Spleen (tissue), 11 donors: ENCODE measurements at regions not wholly inside any gene's neighbourhood (a gene's known extent, or its start where the extent isn't known, plus 50 kb on each side); places are given as distances from the start of the nearest gene placed in this dataset.

Source experiments
- DNase-seq: peaks from one replicate; pipeline ENCODE4 v3.0.0-alpha.2; 2020
- H3K27ac ChIP-seq, 8 donors: fragments of 200-600 bp; sonication (generic) in 7 of 8; 1 replicate in 4 of 8; 2 replicates in 4 of 8; pipeline versions ENCODE4 v1.5.0 to v1.8.0; 2016 to 2021; ENCODE audit warnings: inconsistent platforms in 4 of 8, mild to moderate bottlenecking in 4 of 8, moderate library complexity in 1 of 8
- H3K27me3 ChIP-seq, 7 donors: fragments of 200-600 bp; sonication (generic) in 6 of 7; replicated peaks in 1 of 7; 1 replicate in 4 of 7; 2 replicates in 3 of 7; pipeline versions ENCODE4 v1.5.0 to v1.8.0; 2016 to 2021; ENCODE audit warnings: inconsistent platforms in 3 of 7, mild to moderate bottlenecking in 1 of 7
- H3K36me3 ChIP-seq, 6 donors: fragments of 200-600 bp; sonication (generic) in 5 of 6; 1 replicate in 4 of 6; 2 replicates in 2 of 6; pipeline versions ENCODE4 v1.5.0 to v1.8.0; 2016 to 2021; ENCODE audit warnings: inconsistent platforms in 2 of 6
- H3K4me1 ChIP-seq, 6 donors: fragments of 200-600 bp; sonication (generic) in 5 of 6; 1 replicate in 3 of 6; 2 replicates in 3 of 6; pipeline versions ENCODE4 v1.5.0 to v1.8.0; 2016 to 2021; ENCODE audit warnings: inconsistent platforms in 3 of 6
- H3K4me3 ChIP-seq, 8 donors: fragments of 200-600 bp; sonication (generic) in 7 of 8; 1 replicate in 4 of 8; 2 replicates in 4 of 8; pipeline versions ENCODE4 v1.5.0 to v1.8.0; 2016 to 2021; ENCODE audit warnings: inconsistent platforms in 4 of 8, mild to moderate bottlenecking in 4 of 8, moderate library complexity in 2 of 8
- H3K9me3 ChIP-seq, 8 donors: fragments of 200-600 bp; sonication (generic) in 7 of 8; 1 replicate in 4 of 8; 2 replicates in 4 of 8; pipeline versions ENCODE4 v1.5.0 to v1.8.0; 2016 to 2021; ENCODE audit warnings: inconsistent platforms in 4 of 8
- POLR2A ChIP-seq, 3 donors: fragments of 450-650 bp; IDR thresholded peaks; one replicate each; pipeline ENCODE4 v1.5.1; 2017; ENCODE audit warnings: antibody characterized with exemption in 3 of 3, mild to moderate bottlenecking in 1 of 3
- POLR2AphosphoS5 ChIP-seq, 3 donors: sonication (generic); formaldehyde crosslinking; IDR thresholded peaks; one replicate each; pipeline ENCODE4 v1.5.1; 2017; ENCODE audit warnings: antibody characterized with exemption in 3 of 3
- WGBS, 5 donors: extraction: QIAGEN DNeasy Blood & Tissue Kit in 3 of 5; methylation state at CpG; one replicate each; pipeline versions ENCODE4 v1.1.5 to v1.1.7; 2013 to 2018; 5-methylcytosine and 5-hydroxymethylcytosine counted together
- intact Hi-C: fragments of 100-400 bp; cut with DNase I; formaldehyde crosslinking; loops from one replicate; pipeline ENCODE4 v1.15.0; 2023; ENCODE audit warnings: low total_unique reads
- TF ChIP-seq, protein P1 (sequence below), 11 experiments: fragments of 200-600 bp in 7 of 11; fragments of 450-650 bp in 4 of 11; sonication (generic) in 4 of 11; IDR thresholded peaks in 8 of 11; conservative IDR thresholded peaks in 3 of 11; 1 replicate in 7 of 11; 2 replicates in 4 of 11; pipeline versions ENCODE4 v1.4.0 to v1.8.0; 2016 to 2021; ENCODE audit warnings: antibody characterized with exemption in 11 of 11, inconsistent platforms in 4 of 11, mild to moderate bottlenecking in 1 of 11
- donor health status: healthy with polysubstance abuse.
- donor health status: DM: no; HTN: no; CAD: no; lungs with moderate emphysema.
- donor health status: DM: no; HTN: no; CAD: no.
- donor health status: Bipolar disorder and iron deficiency.
- donor health status: healthy.
- donor health status: DM: no; HTN: no; CAD: no.
- donor health status: DM: yes; HTN: yes; CAD: no.

DNA sequence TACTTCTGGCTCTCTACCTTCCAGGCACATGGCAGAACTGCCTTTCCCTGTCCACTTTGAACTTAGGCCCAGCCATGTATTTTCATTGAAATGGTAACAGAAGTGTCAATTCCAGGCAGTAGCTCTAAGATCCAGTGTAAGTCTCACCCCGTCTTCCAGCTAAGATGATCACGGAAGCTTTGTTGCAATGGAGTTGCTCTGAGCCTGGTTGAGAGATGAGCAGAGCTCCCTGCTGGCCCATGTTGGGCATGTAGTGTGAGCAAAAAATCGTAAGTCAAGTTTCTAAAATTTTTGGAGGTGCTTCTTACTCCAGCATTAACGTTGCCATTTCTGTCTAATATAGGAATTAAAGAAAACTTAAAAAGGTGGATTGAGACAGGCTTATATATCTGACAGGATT, 274.4 kb downstream of the IPMK start:
- no peak for TF ChIP-seq POLR2AphosphoS5 (IDR thresholded peaks at IDR 0.05)
- no peak for TF ChIP-seq POLR2A (IDR thresholded peaks at IDR 0.05)
- Histone ChIP-seq H3K9me3 (no peaks in the 10 kb centered on the region), H3K27ac (no peak overlapping the region), H3K4me1 (no peaks in the 10 kb centered on the region), H3K27me3 (no peaks in the 10 kb centered on the region), H3K36me3 (no peaks in the 10 kb centered on the region), H3K4me3 (no peak overlapping the region)
- 79 to 89% (median 81%) methylated on average over 4 of the region's 4 CpGs for WGBS, 5 donors
- DNase-seq: no peak
- intact Hi-C loops: no loop called here

DNA sequence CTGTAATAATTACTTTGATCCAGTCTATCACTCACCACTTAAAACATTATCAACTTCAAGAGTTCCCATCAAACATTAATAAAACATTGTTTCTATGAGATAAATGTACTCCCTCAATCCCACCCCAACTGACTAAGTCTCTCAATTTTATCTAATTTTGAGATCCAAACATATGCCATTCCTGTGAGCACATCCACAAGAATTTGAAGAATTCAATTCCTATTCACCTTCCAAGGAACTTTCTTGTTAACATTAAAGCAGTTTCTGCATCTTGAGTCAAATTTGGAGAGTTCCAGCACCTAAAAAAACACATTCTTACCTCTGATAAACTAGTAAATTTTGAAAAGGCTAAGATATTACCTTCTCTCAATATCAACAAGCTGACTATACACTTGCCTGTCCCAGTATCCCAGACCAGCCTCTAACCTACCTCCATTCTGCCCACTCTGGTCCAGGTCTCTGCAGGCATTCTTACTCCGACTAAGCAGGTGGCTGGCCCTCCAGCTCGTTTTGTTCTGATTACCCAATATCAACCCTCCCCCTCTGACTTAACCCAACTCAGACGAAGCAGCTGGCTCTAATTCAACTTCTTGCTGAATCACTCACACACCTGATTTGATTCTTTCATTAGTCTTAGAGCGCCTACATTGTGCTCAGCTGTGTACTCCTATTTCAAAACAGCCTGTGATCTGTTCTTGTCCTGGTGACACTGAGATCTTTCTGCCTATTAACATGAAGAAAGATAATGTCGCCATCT, 275.2 kb downstream of the IPMK start:
- no peak for DNase-seq
- Histone ChIP-seq H3K27me3 (no peaks in the 10 kb centered on the region), H3K36me3 (no peaks in the 10 kb centered on the region), H3K4me3 (no peak overlapping the region), H3K27ac (no peak overlapping the region), H3K4me1 (no peaks in the 10 kb centered on the region), H3K9me3 (no peaks in the 10 kb centered on the region)
- TF ChIP-seq POLR2AphosphoS5 (IDR thresholded peaks at IDR 0.05): no peak
- TF ChIP-seq, protein P1, sequence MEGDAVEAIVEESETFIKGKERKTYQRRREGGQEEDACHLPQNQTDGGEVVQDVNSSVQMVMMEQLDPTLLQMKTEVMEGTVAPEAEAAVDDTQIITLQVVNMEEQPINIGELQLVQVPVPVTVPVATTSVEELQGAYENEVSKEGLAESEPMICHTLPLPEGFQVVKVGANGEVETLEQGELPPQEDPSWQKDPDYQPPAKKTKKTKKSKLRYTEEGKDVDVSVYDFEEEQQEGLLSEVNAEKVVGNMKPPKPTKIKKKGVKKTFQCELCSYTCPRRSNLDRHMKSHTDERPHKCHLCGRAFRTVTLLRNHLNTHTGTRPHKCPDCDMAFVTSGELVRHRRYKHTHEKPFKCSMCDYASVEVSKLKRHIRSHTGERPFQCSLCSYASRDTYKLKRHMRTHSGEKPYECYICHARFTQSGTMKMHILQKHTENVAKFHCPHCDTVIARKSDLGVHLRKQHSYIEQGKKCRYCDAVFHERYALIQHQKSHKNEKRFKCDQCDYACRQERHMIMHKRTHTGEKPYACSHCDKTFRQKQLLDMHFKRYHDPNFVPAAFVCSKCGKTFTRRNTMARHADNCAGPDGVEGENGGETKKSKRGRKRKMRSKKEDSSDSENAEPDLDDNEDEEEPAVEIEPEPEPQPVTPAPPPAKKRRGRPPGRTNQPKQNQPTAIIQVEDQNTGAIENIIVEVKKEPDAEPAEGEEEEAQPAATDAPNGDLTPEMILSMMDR (IDR thresholded peaks at IDR 0.05 in 8 of 11, conservative IDR thresholded peaks at IDR 0.05 in 3 of 11): no peak
- TF ChIP-seq POLR2A (IDR thresholded peaks at IDR 0.05): no peak
- intact Hi-C loops: no loop called here
- 57 to 71% (median 67%) methylated on average over 5 of the region's 5 CpGs for WGBS, 5 donors

DNA sequence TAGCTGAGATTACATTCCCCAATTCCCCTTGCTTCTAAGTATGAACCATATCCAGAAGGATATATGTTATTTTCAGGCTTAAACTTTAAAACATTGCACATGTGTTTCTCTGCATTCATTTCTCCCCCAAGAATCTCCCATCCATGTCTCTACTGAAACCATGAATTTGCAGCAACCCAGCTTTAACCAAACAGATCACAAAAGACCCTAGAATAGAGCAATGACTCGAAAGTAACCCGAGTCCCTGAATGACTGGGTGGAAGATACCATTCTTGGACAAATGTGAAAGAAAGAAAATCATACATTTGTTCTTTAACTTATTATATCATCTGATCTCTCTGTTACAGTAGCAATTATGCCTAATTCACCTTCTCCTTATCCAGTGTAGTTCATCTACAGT, 278.7 kb downstream of the IPMK start:
- Histone ChIP-seq H3K4me1 (no peaks in the 10 kb centered on the region), H3K9me3 (no peaks in the 10 kb centered on the region), H3K27me3 (no peaks in the 10 kb centered on the region), H3K4me3 (no peak overlapping the region), H3K36me3 (no peaks in the 10 kb centered on the region), H3K27ac (no peak overlapping the region)
- TF ChIP-seq, protein P1 (IDR thresholded peaks at IDR 0.05 in 8 of 11, conservative IDR thresholded peaks at IDR 0.05 in 3 of 11): no peak
- no peak for TF ChIP-seq POLR2AphosphoS5 (IDR thresholded peaks at IDR 0.05)
- TF ChIP-seq POLR2A (IDR thresholded peaks at IDR 0.05): no peak
- intact Hi-C loops: no loop called here
- 68 to 82% (median 75%) methylated on average over 2 of the region's 2 CpGs for WGBS, 5 donors
- no peak for DNase-seq

DNA sequence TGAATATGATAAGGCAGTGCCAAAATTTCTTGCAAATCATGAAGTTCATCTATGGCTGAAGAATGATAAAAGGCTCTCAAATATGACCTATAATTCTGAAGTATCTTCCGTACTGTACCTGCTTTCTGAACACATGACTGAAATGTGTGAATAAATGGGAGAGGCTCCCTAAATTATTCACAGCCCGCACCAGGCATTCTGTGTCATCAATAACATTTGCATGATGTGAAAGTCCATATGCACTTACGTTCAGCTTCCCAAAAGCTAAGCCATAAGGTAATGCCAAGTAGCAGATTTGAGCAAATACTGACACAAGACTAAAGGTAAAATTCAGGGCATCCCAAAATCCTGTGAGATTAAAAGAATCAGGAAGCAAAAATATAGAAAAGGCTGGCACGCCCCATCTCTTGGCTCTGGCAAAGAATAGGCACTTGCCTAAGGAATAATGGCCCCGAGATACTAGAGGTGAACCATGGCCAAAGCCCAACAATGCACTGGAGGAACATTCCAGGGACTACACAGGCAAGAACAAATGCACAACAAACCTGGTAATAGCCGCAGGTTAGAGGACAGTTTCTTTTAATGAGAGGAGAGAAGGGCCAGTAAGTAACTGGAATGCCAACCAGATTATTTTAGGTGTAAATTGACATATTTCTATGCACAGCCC, 280.5 kb downstream of the IPMK start:
- 74 to 87% (median 86%) methylated on average over 6 of the region's 6 CpGs for WGBS, 5 donors
- no peaks in the 10 kb centered on the region for H3K27me3 ChIP-seq
- H3K4me3 ChIP-seq: no peak overlapping the region
- TF ChIP-seq POLR2AphosphoS5 (IDR thresholded peaks at IDR 0.05): no peak
- TF ChIP-seq, protein P1 (IDR thresholded peaks at IDR 0.05 in 8 of 11, conservative IDR thresholded peaks at IDR 0.05 in 3 of 11): no peak
- no peak for TF ChIP-seq POLR2A (IDR thresholded peaks at IDR 0.05)
- intact Hi-C loops: no loop called here
- H3K36me3 ChIP-seq: no peaks in the 10 kb centered on the region
- H3K4me1 ChIP-seq: no peaks in the 10 kb centered on the region
- H3K27ac ChIP-seq: no peak overlapping the region
- H3K9me3 ChIP-seq: no peaks in the 10 kb centered on the region
- no peak for DNase-seq
